Astrocyte (in vitro differentiated cells and primary cell): ENCODE measurements at regions not wholly inside any gene's neighbourhood (a gene's known extent, or its start where the extent isn't known, plus 50 kb on each side); places are given as distances from the start of the nearest gene placed in this dataset.
"Not testable (repeated sequence)": the region's sequence is repeated elsewhere in the genome, so short reads cannot be mapped to it uniquely, and the experiment has no call there.

Source experiments
- DNase-seq: peaks from one replicate; pipeline ENCODE4 v3.0.0-alpha.2; 2010; ENCODE audit warnings: low read depth
- FAIRE-seq: peaks from 2 replicates; lab custom pipeline; 2011; peaks lifted over from hg19 to GRCh38; lab: Jason Lieb, UNC
- H2AFZ ChIP-seq: 2 replicates; pipeline ENCODE4 v1.6.0; 2012; ENCODE audit warnings: low read depth, low read length, inconsistent platforms
- H3K27ac ChIP-seq: 2 replicates; pipeline ENCODE4 v1.5.1; 2011; ENCODE audit warnings: low read depth, low read length, inconsistent platforms
- H3K27me3 ChIP-seq: 2 replicates; pipeline ENCODE4 v1.6.0; 2011; ENCODE audit warnings: low read length, inconsistent platforms; ENCODE audit not compliant: insufficient read depth
- H3K36me3 ChIP-seq: 2 replicates; pipeline ENCODE4 v1.5.1; 2011; ENCODE audit warnings: low read length, inconsistent platforms; ENCODE audit not compliant: insufficient read depth
- H3K4me1 ChIP-seq: 2 replicates; pipeline ENCODE4 v1.5.1; 2011; ENCODE audit warnings: low read length, inconsistent platforms; ENCODE audit not compliant: insufficient read depth
- H3K4me2 ChIP-seq: 2 replicates; pipeline ENCODE4 v1.6.0; 2012; ENCODE audit warnings: low read length, inconsistent platforms
- H3K4me3 ChIP-seq: 2 replicates; pipeline ENCODE4 v1.5.1; 2011; ENCODE audit warnings: low read depth, mild to moderate bottlenecking, low read length, inconsistent platforms; ENCODE audit not compliant: insufficient read depth
- H3K79me2 ChIP-seq: 2 replicates; pipeline ENCODE4 v1.6.0; 2012; ENCODE audit warnings: mild to moderate bottlenecking, low read length, inconsistent platforms; ENCODE audit not compliant: insufficient read depth
- H3K9ac ChIP-seq: 2 replicates; pipeline ENCODE4 v1.6.0; 2012; ENCODE audit warnings: mild to moderate bottlenecking, low read length, inconsistent platforms
- H3K9me3 ChIP-seq: 2 replicates; pipeline ENCODE4 v1.5.1; 2012; ENCODE audit warnings: low read depth, mild to moderate bottlenecking, low read length, inconsistent platforms; ENCODE audit not compliant: insufficient read depth
- H4K20me1 ChIP-seq: 2 replicates; pipeline ENCODE4 v1.6.0; 2012; ENCODE audit warnings: low read length, inconsistent platforms; ENCODE audit not compliant: insufficient read depth
- H3K27ac Mint-ChIP-seq: one replicate; pipeline ENCODE4 v1.8.0; 2021; ENCODE audit warnings: mild to moderate bottlenecking, mixed read lengths; ENCODE audit not compliant: unreplicated experiment
- H3K27me3 Mint-ChIP-seq: one replicate; pipeline ENCODE4 v1.8.0; 2021; ENCODE audit warnings: low read depth, mixed read lengths; ENCODE audit not compliant: unreplicated experiment
- H3K36me3 Mint-ChIP-seq: one replicate; pipeline ENCODE4 v1.8.0; 2021; ENCODE audit warnings: low read depth, mixed read lengths; ENCODE audit not compliant: unreplicated experiment
- H3K4me1 Mint-ChIP-seq: one replicate; pipeline ENCODE4 v1.8.0; 2021; ENCODE audit warnings: low read depth, mixed read lengths; ENCODE audit not compliant: unreplicated experiment
- H3K4me3 Mint-ChIP-seq: one replicate; pipeline ENCODE4 v1.8.0; 2021; ENCODE audit warnings: mild to moderate bottlenecking, moderate library complexity, mixed read lengths; ENCODE audit not compliant: unreplicated experiment
- H3K9me3 Mint-ChIP-seq: one replicate; pipeline ENCODE4 v1.8.0; 2021; ENCODE audit warnings: mild to moderate bottlenecking, mixed read lengths; ENCODE audit not compliant: unreplicated experiment
- EZH2 ChIP-seq: IDR thresholded peaks from 2 replicates; pipeline ENCODE4 v1.6.1; 2012; ENCODE audit warnings: mild to moderate bottlenecking, low read length, inconsistent platforms; ENCODE audit not compliant: insufficient read depth
- TF ChIP-seq, protein P1 (sequence below): IDR thresholded peaks from 2 replicates; pipeline ENCODE4 v1.5.1; 2011; ENCODE audit warnings: low read depth, mild to moderate bottlenecking, inconsistent platforms, low read length, moderate library complexity; ENCODE audit not compliant: insufficient read depth

DNA sequence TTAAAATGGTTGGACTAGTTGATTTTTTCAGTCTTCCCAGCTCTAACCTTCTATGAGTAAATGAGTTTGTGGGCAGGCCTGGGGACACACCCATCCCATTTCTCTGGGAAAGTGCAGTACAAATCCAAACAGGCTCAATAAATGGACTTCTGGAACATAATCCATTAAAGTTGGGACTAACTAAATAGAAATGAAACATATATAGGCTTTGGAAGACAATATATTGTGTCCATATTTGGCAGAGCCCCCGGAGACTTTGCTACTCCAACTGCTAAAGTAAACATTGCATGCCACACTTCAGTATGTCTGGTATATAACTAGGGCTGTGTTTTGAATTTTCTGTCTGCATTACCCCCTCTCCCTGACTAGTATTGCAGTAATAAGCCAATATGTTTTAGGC, 191.4 kb upstream of the DAB2 start:
- H3K27ac ChIP-seq = no peak overlapping the region
- H3K36me3 Mint-ChIP-seq = no peaks in the 10 kb centered on the region
- H3K9me3 ChIP-seq = peaks cover 3% of the 10 kb centered on the region
- no peaks in the 10 kb centered on the region for H3K36me3 ChIP-seq
- no peaks in the 10 kb centered on the region for H3K27me3 ChIP-seq
- TF ChIP-seq, protein P1, sequence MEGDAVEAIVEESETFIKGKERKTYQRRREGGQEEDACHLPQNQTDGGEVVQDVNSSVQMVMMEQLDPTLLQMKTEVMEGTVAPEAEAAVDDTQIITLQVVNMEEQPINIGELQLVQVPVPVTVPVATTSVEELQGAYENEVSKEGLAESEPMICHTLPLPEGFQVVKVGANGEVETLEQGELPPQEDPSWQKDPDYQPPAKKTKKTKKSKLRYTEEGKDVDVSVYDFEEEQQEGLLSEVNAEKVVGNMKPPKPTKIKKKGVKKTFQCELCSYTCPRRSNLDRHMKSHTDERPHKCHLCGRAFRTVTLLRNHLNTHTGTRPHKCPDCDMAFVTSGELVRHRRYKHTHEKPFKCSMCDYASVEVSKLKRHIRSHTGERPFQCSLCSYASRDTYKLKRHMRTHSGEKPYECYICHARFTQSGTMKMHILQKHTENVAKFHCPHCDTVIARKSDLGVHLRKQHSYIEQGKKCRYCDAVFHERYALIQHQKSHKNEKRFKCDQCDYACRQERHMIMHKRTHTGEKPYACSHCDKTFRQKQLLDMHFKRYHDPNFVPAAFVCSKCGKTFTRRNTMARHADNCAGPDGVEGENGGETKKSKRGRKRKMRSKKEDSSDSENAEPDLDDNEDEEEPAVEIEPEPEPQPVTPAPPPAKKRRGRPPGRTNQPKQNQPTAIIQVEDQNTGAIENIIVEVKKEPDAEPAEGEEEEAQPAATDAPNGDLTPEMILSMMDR = no peak
- no peak for TF ChIP-seq EZH2
- H3K27me3 Mint-ChIP-seq = no peaks in the 10 kb centered on the region
- H3K9ac ChIP-seq = no peak overlapping the region
- DNase-seq (no peak), FAIRE-seq (no peak)
- no peaks in the 10 kb centered on the region for H4K20me1 ChIP-seq
- no peak overlapping the region for H3K4me3 Mint-ChIP-seq
- H3K4me1 ChIP-seq = no peaks in the 10 kb centered on the region
- no peaks in the 10 kb centered on the region for H3K79me2 ChIP-seq
- no peak overlapping the region for H3K4me2 ChIP-seq
- no peak overlapping the region for H3K4me3 ChIP-seq
- no peak overlapping the region for H3K27ac Mint-ChIP-seq
- H3K4me1 Mint-ChIP-seq = no peaks in the 10 kb centered on the region
- H3K9me3 Mint-ChIP-seq = peaks cover 4% of the 10 kb centered on the region
- H2AFZ ChIP-seq = no peak overlapping the region

DNA sequence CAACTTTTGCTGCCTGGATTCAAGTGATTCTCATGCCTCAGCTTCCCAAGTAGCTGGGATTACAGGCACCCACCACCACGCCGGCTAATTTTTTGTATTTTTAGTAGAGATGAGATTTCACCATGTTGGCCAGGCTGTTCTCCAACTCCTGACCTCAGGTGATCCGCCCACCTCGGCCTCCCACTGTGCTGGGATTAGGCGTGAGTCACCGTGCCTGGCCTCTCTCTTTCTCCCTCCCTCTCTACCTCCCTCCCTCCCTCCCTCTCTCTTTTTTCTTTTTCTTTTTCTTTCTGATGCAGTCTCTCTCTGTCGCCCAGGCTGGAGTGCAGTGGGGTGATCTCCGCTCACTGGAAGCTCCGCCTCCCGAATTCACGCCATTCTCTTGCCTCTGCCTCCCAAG, 186.3 kb upstream of the DAB2 start:
- not testable (repeated sequence) for H3K27me3 Mint-ChIP-seq, H3K36me3 ChIP-seq, H3K27me3 ChIP-seq, H3K9me3 Mint-ChIP-seq, H3K27ac Mint-ChIP-seq, H3K4me3 Mint-ChIP-seq, FAIRE-seq, H3K4me2 ChIP-seq, H2AFZ ChIP-seq, H4K20me1 ChIP-seq, H3K4me1 Mint-ChIP-seq, DNase-seq, H3K27ac ChIP-seq, H3K4me3 ChIP-seq, H3K9me3 ChIP-seq, H3K9ac ChIP-seq, H3K4me1 ChIP-seq, H3K36me3 Mint-ChIP-seq, H3K79me2 ChIP-seq

- Histone ChIP-seq H3K36me3 (no peaks in the 10 kb centered on the region), H3K79me2 (no peaks in the 10 kb centered on the region), H3K4me1 (no peaks in the 10 kb centered on the region), H4K20me1 (no peaks in the 10 kb centered on the region), H2AFZ (no peak overlapping the region), H3K4me3 (no peak overlapping the region), H3K9me3 (no peaks in the 10 kb centered on the region), H3K9ac (no peak overlapping the region), H3K4me2 (no peak overlapping the region), H3K27ac (no peak overlapping the region), H3K27me3 (no peaks in the 10 kb centered on the region)
- FAIRE-seq = no peak
- Mint-ChIP-seq H3K9me3 (peaks cover 3% of the 10 kb centered on the region), H3K36me3 (no peaks in the 10 kb centered on the region), H3K4me1 (no peaks in the 10 kb centered on the region), H3K27me3 (no peaks in the 10 kb centered on the region), H3K27ac (no peak overlapping the region), H3K4me3 (no peak overlapping the region)
- DNase-seq = no peak
- TF ChIP-seq, protein P1 = no peak
- TF ChIP-seq EZH2 = no peak
Observed at GRCh38 chr5:39608024-39608423, 183.2 kb upstream of the DAB2 start.
